HG03039 (cell line): ENCODE measurements at regions not wholly inside any gene's neighbourhood (a gene's known extent, or its start where the extent isn't known, plus 50 kb on each side); places are given as distances from the start of the nearest gene placed in this dataset.

ENCODE experiments used
- ATAC-seq: cut with Tn5 transposase; IDR thresholded peaks from one replicate; pipeline ENCODE4 v1.9.1; 2021; ENCODE audit warnings: mild to moderate bottlenecking, moderate library complexity; ENCODE audit not compliant: unreplicated experiment

DNA sequence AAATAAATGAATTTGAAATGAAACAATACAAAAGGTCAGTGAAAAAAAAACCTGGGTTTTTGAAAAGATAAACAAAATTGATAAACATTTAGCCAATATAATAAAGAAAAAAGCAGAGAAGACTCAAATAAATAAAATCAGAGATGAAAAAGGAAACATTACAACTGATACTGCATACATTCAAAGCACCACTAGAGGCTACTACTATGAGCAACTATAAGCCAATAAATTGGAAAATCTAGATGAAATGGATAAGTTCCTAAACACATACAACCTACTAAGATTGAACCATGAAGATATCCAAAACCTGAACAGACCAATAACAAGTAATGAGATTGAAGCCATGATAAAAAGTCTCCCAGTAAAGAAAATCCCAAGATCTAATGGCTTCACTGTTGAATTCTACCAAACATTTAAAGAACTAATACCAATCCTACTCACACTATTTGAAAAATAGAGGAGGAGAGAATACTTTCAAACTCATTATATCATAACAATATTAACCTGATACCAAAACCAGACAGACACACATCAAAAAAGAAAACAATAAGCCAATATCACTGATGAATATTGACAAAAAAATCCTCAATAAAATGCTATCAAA, 80.8 kb upstream of the CERS6 start:
- ATAC-seq: no peak

DNA sequence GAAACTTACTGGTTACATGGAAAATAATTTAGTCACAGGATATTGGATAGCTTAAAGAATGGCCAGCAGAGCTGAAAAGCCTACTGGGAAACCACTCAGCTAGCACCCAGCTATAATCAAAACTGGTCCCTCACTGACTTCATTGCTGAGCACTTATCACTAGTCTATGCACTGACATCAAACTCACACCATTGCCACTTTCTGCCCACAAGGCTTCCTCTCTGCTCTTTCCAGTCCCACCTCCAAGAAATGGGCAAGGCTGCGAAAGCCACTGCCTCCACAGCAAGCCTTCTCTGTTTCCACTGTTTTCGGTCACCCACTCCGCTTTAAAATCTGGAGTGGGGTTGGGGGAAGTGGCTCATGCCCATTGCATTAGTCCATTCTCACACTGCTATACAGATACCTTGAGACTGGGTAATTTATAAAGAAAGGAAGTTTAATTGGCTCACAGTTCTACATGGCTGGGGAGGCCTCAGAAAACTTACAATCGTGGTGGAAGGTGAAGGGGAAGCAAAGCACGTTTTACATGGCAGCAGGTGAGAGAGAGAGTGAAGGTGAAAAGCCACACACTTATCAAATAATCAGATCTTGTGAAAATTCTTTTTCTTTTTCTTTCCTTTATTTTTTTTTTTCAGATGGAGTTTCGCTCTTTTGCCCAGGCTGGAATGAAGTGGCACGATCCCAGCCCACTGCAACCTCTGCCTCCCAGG, 77.0 kb upstream of the CERS6 start:
- no peak for ATAC-seq

DNA sequence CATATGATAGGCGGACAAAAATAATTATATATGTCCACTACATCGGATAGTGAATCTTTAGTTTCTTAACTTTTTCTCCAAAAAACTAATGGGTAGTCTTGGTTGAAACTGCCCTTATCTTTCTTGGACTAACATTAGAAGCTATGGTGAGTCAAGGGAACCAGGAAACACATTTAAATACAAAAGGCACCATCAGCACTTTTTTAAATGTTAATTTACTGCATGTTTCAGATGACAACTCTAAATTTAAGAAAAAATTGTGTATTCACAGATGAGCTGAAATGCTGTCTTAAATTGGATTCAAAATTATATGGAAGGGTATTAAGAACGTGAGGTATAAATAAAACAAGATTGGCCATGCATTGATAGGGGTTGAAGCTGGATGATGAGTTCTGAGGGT, 75.6 kb upstream of the CERS6 start:
- no peak for ATAC-seq

DNA sequence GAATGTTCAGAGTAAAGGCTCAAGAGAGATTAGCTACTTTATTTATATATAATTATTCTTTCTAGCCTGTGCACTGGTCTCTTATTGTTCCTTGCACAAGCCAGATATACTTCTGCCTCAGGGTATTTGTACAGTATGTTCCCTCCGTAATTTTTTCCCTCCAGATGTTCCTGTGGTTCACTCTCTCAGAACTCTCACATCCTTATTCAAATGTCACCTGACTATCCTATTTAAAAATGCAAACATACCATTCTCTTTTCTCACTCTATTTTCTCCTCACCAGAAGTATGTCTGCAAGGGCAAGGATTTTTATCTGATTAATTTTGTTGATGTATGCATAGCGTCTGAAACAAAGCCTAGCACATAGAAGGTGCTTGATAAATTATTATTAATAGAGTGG, 64.0 kb upstream of the CERS6 start:
- ATAC-seq: no peak

DNA sequence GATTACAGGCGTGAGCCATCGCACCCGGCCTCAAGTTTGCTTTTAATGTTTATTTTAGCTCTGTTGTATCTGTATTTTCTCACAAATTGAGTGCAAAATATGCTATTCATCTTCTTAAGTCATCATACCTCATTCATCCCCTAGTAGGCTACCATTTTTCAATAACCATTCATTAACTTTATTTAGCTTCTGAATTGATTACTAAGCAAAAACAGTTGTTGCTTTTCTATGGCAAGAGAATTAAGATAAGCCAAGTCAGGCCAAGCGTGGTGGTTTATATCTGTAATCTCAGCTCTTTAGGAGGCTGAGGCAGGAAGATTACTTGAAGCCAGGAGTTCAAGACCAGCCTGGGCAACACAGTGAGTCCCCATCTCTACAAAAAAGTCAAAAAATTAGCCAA, 63.3 kb upstream of the CERS6 start:
- no peak for ATAC-seq

DNA sequence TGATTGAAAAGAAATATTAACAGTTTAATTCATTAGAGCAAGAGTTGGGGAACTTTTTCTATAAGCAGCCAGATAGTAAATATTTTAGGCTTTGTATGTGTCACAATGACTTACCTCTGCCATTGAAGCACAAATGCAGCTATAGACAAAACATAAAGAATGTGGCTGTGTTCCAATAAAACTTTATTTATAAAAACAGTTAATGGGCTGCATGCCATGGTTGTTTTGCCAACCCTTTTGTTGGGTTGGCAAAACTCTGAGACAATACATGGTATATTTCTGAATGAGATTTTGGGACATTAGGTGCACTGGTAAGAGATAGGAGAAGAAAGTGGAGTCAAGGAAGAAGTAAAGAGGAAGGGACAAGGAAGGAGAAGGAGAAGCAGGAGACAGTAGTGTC, 61.8 kb upstream of the CERS6 start:
- ATAC-seq: no peak

DNA sequence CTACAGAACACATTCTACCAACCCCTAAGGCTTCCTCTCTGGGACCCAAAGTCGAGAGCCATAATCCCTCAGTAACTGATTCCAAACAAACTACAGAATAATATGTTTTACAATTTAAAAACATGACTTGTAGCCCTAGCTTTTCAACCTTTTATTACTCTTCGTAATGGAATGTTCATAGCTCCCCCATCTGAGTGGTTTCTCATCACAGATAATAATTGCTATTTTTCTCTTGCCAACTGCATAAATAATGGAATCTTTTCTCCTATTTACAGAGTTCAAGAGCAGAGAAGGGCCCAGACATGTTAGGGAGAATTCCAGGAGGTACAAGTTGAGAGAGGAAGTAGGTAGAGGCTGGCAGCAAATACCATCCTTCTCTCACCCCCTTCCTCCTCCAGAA, 59.9 kb upstream of the CERS6 start:
- no peak for ATAC-seq

DNA sequence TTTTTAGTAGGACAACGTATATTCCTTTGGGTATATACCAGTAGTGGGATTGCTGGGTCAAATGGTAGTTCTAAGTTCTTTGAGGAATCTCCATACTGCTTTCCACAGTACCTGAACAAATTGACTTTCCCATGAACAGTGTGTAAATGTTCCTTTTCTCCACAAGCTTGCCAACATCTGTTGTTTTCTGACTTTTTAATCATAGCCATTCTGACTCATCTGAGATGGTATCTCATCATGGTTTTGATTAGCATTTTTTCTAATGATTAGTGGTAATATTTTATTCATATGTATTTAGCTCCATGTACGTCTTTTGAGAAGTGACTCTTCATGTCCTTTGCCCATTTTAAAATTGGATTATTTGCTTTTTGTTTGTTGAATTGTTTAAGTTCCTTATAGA, 58.4 kb upstream of the CERS6 start:
- ATAC-seq: no peak

DNA sequence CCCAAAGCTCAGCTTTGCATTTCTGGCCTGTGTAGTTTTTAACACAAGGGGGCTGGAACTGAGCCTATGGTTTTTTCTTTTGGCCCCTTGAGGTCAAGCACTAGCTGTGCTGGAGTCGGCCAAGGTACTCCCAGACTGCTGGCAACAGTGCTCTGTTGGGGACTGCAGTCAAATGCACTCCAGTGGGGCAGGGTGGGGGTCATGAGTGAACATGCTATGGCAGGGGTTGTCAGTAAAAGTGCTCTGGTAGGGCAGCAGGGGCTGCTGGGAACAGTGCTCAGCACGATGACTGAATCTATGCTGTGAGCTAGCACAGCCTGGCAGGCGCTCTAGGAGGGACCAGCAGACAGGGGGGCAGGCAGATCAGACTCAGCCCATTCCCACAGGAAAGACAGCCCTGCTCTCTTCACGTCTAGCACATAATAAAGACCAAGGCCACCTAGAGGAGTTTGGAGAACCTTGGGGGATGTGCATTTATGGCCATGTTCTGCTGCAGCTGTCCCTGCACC, 55.0 kb upstream of the CERS6 start:
- no peak for ATAC-seq

DNA sequence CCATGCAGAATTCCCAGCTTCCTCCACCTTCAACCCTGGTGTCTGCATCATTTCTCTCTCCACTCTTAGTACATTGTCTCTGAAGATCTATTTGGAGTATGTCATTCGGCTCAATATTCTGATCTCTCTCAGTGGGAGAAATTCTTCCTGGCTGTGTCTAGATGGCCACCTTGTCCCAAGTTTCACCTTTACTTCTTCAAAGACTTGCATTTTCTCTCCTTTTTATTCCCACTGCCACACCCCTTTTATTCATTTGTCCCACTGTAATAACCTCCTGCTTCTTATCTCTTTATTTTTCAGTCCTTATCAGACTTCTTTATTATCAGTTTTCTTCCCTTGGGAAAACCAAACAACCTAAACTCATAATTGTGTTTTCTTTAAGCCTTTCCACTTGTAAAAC, 54.3 kb upstream of the CERS6 start:
- no peak for ATAC-seq

DNA sequence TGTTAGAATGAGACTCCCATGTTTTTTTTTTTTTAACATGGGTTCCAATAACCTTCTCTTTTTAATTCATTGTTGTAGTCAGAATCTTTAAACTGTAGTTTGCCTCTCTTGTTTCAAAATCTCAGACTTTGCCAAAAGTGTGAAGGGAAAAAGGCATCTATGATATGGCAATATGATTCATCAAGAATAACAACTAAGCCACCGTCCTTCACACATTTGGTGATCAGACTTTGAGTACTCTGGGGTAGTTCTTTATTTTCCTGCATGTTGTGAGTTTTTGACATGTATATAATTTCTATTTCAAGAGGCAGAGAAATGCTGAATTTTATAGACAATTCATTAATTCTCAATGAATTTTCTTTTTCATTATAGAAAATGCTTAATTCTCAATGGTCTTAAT, 53.5 kb upstream of the CERS6 start:
- no peak for ATAC-seq

DNA sequence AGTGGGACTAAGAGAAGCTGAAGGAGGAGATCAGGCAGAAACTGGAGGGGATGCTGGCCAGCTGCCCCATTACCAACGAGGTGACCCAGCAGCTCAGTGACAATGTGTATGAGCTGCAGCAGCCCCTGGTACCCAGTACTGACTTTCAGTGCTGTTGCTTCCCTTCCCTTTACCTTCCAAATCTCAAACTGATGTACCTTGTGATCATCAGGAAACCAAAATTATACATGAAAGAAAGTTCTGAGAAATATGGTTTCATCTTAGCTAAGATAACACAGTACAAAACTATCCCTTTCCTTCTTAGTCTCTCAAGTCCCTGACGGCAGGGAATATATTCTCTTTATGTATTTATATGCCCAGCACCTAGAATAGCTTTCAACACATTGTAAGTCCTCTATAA, 52.3 kb upstream of the CERS6 start:
- ATAC-seq: no peak

DNA sequence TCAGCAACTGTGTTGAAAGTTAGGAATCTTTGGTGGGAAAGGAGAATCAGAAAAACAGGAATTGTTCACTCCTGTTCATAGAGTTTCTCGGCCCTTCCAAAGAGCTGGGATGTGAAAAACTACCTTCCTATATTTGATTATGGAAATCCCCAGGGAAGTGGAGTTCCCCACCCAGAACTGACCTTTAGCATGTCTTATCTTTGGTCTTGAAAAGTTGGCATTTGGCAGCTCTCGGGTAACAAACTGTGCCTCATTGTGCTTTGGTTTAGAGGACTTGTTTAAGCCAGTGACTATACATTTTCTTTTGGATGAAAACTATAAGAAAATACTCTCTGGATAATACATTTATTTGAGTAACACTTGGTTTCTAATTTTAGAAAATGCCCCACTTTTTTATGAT, 51.3 kb upstream of the CERS6 start:
- no peak for ATAC-seq
